Stomach (tissue), 4 donors: ENCODE measurements at regions not wholly inside any gene's neighbourhood (a gene's known extent, or its start where the extent isn't known, plus 50 kb on each side); places are given as distances from the start of the nearest gene placed in this dataset.

Source experiments
- CTCF ChIP-seq, 7 experiments: fragments of 450-650 bp in 4 of 7; fragments of 200-600 bp in 3 of 7; sonication (generic) in 3 of 7; IDR thresholded peaks; one replicate each; pipeline ENCODE4 v1.5.1; 2016 to 2019; ENCODE audit warnings: antibody characterized with exemption in 7 of 7, control low read depth in 2 of 7, mild to moderate bottlenecking in 1 of 7
- POLR2A ChIP-seq, 4 donors: fragments of 450-650 bp; IDR thresholded peaks; one replicate each; pipeline ENCODE4 v1.6.1; 2016; ENCODE audit warnings: antibody characterized with exemption in 4 of 4, control low read depth in 2 of 4, mild to moderate bottlenecking in 1 of 4, moderate library complexity in 1 of 4

- TF ChIP-seq POLR2A (IDR thresholded peaks at IDR 0.05), result no peak
- no peak for TF ChIP-seq CTCF (IDR thresholded peaks at IDR 0.05)
These were observed 201.2 kb upstream of the PIK3C3 start for GRCh38 chr18:41753826-41754225.
